ENCODE measurements at regions not wholly inside any gene's neighbourhood (a gene's known extent, or its start where the extent isn't known, plus 50 kb on each side); places are given as distances from the start of the nearest gene placed in this dataset.

- no peak for DNase-seq (ENCODE audit: low spot score)
These were observed 87.4 kb upstream of the BACE2 start for GRCh38 chr21:41080485-41081121.

DNA sequence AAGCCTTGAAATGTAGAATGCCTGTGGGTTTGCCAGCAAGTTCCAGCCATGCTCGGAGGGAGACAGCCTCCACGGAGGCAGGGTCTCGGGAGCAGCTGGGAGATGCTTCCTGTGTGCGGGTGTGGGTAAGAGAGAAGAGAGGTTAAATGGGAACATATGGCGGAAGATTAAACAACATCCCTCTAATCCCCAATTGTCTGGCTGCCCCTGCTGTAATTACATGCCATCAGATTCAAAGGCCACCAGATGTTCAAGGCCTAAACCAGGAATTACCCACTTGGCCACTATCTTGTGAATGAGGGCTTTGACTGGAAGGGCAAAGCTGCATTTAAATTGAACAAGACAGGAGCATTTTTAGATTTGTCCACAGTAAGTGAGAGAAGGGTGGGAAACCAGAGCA, 81.4 kb upstream of the BACE2 start:
- DNase-seq (ENCODE audit: low spot score), result no peak

- no peak for DNase-seq (ENCODE audit: low spot score)
These were observed 77.0 kb upstream of the BACE2 start for GRCh38 chr21:41090981-41091380.

- DNase-seq (ENCODE audit: low spot score), result no peak
These were observed 76.3 kb upstream of the BACE2 start for GRCh38 chr21:41091616-41092015.

- DNase-seq (ENCODE audit: low spot score), result no peak
These were observed 75.6 kb upstream of the BACE2 start for GRCh38 chr21:41092312-41092711.

DNA sequence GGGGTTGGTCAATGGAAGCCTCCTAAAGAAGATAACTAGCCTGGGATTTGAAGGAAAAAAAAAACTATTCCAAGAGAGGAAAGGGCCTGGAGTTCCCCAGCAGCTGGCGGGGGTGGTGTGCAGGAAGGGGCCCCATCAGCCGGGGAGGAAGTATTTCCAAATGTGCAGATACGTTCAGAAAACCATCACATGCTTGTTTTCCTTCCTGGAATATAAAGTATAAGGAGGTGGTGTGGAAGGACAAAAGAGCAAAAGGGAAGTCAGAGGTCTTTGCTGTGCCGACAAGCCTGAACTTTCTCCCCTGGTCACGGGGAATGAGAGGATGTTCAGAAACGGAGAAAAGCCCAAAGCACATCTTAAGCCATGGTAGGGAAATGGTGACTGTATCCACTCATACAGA, 72.0 kb upstream of the BACE2 start:
- DNase-seq (ENCODE audit: low spot score), result no peak

GRCh38 chr21:41098076-41098475, 69.9 kb upstream of the BACE2 start:
- no peak for DNase-seq (ENCODE audit: low spot score)

DNA sequence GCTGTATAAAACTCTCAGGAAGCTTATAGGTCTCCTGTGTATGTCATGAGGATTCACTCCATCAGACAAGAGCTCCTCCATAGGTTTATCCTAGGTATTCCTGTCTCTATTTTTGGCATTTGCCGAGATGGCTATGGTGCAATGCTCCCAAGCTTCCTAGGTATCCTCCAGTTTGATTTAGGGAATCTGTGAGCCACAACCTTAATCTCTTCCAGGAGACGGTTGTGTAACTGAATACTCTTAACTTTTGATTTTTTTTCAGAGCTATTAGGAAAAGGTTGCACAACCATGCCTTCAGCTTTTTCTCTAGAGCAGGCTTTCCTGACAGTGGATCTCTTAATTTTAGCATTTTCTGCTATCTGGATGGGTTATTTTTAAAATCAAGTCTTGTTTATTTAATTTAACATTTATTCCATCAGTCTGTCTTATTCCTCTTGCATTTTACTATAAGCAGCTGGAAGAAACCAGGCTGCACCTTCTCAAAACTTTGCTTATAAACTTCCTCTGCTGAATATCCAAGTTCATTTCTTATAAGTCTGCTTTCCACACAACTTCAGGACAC, 69.4 kb upstream of the BACE2 start:
- no peak for DNase-seq (ENCODE audit: low spot score)

DNA sequence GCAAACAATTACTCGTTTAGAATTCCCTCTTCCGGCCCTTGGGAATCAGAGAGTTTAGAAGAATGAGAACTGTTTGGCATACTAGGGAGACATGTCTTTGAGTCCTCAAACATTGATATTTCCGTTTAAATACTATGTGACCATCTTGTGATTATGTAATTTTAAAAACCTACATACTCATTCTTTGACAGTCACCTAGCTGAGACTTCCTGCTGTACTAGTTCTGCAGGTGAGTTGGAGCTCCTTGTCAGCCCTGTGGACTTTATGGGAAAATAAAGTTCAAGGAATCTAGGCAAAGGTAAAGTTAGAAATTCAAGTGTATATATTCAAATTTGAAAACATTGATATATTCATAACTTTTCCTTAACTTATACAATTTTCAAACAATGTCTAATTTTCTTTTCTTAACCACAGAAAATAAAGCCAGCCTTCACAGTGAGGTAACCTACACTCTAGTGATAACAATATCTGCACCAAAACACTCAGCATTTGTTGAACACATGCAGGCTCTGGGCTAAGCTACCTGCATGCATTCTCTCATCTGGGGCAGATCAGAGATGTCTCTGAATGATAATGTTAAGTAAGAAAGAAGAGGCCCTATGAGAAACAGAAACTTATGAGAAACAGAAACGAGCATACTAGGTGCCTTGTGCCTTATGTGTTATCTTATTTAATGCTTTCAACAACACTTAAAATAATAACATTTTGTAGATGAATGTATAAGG, 67.0 kb upstream of the BACE2 start:
- DNase-seq (ENCODE audit: low spot score), result no peak

DNA sequence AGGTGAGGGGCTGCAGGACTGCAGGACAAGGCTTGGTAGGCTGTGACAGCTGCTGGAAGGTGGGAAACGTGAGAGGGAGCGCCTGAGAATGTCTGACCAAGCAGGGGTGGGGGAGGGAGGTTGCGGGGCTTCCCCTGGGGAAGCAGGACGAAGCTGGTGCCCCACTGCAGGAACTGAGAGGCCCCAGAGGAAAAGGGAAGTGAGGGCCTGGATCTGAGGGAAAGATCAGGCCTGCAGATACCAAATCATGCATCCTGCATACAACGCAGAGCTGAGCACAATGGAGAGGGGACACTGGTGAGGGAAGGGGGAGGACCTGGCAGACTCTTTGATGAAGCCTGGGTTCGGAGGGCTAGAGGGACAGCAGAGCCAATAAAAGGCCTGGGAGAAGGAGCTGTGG, 65.7 kb upstream of the BACE2 start:
- DNase-seq (ENCODE audit: low spot score), result no peak

DNA sequence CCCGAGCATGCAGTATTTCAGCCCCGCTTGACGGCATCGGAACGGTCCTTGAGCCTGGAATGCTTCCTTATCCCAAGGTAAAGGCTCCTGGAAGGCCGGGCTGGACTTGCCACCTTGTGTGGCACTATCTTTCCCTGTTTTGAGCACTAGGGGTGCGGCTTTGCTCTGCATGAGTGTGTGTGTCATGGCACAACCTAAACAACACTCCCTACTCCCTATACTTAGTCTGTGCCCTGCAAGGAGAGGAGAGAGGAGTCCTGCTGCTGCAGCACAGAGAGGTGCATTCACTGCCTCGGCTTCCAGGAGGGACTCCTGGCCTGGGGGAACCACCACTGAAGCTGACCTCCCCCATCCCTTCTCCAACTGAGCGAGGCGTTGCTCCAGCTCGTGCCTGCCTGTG, 60.4 kb upstream of the BACE2 start:
- no peak for DNase-seq (ENCODE audit: low spot score)

DNA sequence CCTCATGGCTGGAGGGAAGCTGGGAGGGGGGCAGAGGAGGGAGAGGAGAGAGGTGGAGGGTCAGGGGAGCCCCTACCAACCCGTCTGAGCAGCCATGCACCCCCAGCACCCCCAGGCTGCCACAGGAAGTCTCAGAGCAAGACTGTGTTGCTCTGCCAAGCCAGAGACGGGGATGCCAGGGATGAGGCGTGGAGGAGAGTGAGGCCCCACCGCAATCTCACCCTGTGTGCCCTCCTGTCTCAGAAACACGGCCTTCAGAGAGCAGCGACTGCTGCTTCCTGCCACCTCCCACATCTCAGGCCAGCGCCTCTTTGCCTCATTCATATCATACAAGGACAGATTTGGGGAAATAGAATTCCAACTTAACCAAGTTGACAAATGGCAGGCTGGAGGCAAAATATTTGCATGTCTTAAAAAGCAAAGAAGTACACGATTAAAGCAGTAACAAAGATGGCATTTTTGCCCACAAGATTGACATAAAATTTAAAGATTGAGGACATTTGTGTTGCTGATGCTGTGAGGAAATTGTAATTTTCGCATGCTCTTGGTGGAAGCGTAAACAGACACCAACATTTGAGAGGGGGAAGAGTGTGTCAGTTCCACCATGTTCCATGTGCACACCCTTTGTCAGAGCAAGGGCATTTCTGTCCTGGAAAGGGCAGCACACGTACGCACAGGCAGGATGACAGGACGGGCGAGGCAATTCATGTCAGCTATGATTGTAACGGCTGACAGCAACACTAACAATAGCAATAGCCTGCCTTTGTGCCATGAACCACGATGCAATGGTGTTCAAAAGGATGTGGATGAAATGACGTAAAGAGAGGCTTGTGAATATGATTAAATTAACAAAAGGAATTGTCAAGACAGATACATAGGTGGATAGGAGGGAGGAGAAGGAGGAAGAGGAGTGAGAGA, 59.0 kb upstream of the BACE2 start:
- no peak for DNase-seq (ENCODE audit: low spot score)

- no peak for DNase-seq (ENCODE audit: low spot score)
These were observed 57.8 kb upstream of the BACE2 start for GRCh38 chr21:41110161-41110560.

DNA sequence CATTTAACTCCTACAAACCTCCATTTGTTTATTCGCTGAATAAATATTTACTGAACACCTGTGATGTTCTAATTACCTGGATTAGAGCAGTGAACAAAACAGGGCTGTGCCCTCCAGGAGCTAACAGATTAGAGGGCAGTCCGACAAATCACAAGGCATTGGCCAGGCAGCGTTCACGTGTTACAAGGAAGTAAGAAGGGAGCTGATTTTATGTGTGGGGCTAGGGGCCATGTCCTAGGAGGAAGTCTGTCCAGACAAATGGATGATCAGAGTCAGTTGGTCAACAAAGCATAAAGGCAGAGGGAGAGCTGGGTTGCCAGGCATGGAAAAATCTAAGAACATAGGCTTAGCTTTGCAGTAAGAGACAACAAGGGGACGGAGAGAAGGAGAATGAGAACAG, 57.3 kb upstream of the BACE2 start:
- DNase-seq (ENCODE audit: low spot score), result no peak

DNA sequence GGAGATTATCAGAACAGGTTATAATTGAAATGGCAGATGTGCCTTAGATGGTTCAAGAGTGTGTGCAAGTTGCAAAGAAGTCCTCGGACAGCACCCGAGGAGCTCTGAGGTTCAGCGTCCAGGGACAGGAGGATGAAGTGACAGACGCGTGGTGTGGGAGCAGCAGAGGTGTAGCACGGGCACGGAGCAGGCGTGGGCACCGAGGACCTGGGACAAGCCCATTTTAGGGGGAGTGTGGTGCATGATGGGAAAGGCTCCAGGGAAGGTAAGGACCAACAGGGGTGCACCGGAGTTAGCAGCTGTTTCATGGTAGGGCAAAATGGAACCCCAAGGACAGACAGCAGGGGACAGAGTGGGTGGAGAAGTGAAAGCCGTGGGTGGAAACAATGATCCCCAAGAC, 56.3 kb upstream of the BACE2 start:
- no peak for DNase-seq (ENCODE audit: low spot score)

DNA sequence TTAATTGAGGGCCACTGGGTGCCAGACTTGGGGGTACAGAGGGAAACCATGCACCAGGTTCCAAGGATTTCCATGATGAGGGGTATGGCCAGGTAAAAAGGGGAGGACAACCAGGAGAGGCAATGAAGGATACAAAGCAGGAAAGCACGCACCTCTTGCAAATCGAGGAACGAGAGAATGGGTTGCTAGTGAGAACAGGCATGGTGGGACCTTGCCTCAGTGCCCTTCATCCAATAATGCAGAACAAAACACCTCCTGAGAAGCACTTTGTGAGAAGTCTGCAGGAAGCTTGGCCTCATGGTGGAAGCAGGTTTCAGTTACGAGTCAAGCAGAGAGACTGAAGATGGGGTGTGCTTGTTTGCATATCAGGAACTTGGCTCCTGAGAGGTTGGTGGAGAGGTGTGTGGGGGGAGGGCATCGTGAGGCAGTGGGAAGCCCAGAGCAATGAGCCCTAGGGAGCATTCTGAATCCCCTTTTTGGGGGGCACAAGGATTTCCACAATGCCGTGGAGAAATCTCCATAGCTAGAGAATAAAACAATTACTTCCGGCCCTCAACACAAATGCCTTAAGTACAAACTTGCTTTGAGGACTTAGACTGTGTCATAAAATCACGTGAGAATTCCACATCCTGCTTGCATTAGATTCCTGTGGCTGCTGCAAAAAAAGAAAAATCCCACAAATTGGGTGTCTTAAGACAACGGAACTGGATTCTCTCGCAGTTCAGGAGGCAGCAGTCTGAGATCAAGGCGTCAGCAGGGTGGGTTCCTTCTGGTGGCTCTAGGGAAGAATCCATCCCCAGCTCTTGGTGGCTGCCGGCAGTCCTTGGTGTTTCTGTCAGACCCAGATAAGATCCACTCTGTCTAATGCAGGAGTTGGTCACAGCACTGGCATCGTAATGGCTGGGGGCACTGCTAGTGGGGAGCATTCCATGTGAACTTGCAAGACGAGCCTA, 54.9 kb upstream of the BACE2 start:
- peak; percentile 79 for DNase-seq (ENCODE audit: low spot score)

- no peak for DNase-seq (ENCODE audit: low spot score)
These were observed 52.1 kb upstream of the BACE2 start for GRCh38 chr21:41115851-41116250.

All from GM03348 (cell line).